HG02885 (cell line): ENCODE measurements at regions not wholly inside any gene's neighbourhood (a gene's known extent, or its start where the extent isn't known, plus 50 kb on each side); places are given as distances from the start of the nearest gene placed in this dataset.
"Not testable (repeated sequence)": the region's sequence is repeated elsewhere in the genome, so short reads cannot be mapped to it uniquely, and the experiment has no call there.

Experiments used
- ATAC-seq: cut with Tn5 transposase; IDR thresholded peaks from one replicate; pipeline ENCODE4 v1.9.1; 2021; ENCODE audit warnings: mild to moderate bottlenecking; ENCODE audit not compliant: unreplicated experiment, poor library complexity

DNA sequence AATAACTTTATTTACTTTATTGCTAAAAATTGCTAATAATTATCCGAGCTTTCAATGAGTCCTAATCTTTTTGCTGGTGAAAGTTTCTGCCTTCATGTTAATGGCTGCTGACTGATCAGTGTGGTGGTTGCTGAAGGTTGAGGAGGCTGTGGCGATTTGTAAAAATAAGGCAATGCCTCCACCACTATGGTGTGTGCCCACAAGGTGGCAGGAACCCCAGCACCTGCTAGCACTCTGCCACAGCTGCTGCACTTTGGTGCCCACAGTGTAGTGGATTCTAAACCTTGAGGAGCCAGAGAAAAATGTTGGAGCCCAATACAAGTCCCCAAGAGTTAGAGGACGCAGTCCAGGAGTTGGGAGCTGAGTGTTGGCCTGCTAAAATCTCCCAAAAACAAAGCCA is 1237.1 kb downstream of the PCDH19 start:
- no peak for ATAC-seq

DNA sequence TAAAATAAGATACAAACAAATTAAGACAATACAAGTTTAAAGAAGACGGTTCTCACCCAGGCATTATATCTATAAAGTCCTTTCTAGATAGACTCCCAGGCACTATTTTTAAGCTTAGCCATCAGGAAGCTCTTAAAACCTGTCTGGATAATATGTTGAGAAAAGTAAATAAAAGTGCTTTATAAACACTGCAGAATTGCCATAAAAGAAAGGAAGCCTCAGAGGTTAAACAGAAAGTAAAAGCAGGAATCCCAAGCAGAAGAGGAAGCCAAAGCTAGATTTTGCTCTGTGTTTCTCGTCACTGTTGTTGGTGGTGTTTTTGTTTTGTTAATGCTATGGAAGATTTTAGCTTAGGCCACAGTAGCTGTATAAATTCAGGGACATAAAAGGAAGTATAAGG is 1267.3 kb downstream of the PCDH19 start:
- ATAC-seq = no peak

DNA sequence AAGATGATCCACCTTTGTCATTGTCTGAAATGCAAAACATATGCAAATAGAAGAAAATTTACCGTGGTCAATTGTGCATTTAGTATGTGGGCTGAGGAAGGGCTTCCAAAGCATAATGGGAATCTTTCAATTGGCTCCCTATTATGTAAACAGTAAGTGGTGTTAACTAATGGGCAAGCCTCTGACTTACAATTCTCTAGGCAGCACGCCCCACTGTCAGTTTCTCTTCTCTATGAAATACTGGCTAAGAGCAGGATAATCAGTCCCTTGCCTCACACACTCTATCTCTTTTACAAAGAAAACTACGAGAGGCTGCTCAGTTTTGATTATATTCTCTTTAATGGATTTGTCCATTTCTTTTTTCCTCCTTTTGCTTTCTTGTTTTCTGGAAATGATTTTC is 1272.6 kb downstream of the PCDH19 start:
- no peak for ATAC-seq

DNA sequence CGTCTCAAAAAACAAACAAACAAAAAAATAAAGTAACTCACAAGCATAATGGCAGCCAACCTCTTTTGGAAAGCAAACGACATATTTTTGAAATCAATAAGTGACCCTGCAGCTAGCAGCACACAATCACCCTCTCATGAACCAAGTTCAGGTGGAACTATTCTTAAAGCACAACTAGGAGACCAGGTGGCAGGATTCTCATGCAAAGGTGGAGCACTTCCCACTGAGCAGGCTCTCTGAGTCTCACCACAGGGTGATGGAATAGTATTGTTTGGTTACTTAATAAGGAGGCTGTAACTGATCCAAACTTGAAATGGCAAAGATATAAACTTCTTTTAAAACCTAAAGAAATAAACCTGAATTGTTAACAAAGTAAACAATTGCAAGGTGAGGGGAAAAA is 1293.1 kb downstream of the PCDH19 start:
- no peak for ATAC-seq

DNA sequence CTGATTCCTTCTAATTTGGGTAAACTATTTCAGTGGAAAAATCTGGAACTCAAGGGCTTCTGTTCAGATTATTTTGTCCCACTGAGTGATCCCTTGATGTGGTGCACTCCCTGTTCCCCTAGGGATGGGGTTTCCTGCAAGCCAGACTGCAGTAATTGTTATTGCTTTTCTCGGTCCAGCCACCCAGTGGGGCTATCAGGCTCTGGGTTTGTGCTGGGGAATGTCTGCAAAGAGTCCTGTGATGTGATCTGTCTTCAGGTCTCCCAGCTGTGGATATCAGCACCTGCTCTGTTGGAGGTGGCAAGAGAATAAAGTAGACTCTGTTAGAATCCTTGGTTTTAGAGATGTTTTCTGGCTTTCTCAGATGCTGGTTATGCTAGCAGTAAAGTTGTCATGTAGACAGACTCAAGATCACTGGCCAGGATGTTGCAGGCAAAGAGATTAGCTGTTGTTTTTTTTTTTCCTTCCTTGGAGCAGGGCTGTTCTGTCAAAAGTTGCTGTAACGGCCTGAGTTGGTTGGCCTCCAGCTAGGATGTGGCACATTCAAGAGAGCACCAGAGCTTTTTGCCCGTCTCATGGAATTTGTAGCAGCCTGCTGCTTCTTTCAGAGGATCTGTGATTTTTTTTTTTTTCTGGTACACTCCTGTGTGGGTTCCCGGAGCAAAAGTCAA is 1314.0 kb downstream of the PCDH19 start:
- ATAC-seq = no peak

DNA sequence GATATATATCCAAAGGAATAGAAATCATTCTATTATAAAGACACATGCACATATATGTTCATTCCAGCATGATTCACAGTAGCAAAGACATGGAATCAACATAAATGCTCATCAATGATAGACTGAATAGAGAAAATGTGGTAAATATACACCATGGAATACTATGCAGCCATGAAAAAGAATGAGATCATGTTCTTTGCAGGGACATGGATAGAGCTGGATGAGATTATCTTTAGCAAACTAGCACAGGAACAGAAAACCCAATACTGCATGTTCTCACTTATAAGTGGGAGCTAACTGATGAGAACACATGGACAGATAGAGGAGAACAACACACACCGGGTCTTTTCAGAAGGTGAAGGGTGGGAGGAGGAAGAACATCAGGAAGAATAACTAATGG is 1318.6 kb downstream of the PCDH19 start:
- ATAC-seq = no peak

DNA sequence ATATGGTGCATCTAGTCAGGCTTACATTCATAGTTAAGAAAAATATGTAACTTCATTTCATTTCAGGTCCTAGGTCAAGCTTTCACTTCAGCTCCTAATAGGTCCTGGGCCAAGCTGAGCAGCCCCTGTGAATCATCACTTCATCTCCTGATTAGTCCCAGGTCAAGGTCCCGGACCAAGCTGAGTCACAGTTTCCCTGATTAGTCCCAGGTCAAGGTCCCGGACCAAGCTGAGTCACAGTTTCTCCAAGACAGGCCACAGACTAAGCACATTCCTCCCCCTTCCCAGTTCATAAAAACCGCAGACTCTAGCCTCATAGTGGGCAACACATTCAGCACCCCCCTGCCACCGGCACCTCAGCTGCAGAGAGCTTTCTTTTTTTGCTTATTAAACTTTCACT is 1331.8 kb downstream of the PCDH19 start:
- no peak for ATAC-seq

DNA sequence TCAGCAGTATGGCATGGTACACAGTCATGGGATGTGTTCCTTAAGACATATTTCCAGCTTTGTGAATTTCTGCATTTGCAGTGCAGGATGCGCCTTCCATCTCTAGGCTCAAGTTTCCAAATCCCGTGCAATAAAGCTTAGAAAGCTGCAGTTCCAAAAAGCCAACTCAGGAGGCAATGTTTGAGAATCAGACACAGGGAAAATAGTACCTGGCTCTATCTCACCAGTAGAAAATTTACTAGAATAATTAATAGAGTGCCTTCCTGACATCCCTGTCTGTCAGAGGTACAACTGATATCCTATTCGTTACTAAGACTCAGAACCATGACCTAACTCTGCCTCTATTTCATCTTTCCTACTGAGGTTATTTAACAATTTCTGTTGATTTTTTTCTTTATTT is 1333.0 kb downstream of the PCDH19 start:
- no peak for ATAC-seq

DNA sequence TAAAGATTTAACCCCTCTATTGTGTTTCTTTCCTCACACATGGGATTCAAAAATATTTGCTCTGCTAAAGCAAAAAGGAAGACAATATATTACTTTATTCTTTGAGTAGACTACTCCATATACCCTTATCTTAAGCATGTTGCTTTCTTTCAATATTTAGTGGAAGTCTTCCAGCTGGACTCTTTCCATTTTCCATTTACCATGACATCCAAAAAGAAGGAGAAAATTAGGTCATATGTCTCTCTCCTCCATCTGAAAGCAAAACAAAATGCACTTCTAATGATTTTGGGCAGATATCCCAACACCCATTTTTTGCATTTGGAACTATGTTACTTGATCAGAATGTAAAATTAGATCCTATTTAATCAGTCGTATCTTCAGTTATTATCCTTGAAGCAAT is 1336.5 kb downstream of the PCDH19 start:
- ATAC-seq = no peak

DNA sequence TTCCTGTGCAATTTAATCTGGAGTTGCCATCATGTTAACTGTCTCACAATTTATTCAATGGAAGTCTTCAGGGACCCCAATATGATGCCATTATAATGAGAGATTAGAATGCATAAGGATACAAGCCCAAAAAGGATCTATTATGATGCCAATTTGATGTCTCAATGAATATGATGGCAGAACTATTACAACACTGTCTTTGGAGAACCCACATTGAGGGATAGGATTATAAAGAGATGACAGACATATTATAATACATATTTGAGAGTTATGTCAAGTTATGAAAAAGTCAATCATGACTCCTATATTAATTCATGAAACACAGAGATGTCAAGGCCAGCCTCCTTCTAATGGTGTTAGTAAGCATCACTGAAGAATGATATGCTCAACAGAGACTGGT is 1358.4 kb downstream of the PCDH19 start:
- no peak for ATAC-seq

DNA sequence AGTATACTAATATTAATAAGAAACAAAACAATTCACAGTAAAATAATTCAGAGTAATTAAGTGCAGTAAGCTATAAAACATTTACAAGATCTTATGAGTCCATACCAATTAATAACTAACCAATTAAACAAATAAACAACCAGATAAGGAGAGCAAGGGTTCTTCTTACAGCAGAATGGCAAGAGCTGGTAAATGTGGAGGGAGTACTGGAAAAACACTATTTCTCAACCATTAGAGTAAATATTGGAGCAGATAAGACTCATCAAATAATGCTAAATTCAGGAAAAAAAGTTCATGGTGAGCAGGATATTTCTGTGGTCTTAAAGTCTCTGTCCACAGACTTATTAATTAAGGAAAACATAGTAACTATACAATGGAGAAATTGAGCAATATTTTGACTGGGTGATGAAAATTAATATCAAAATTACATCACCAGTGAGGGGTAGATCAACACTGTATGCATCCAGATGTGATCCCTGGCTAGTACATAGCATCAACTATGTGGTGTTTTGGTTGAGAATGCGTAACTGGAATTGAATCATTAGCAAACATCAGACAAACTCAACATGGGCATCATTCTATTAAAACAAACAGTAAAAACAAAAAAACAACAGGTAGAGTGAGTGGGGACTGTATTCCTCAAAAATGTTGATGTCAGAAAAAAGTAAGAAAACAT is 1376.7 kb downstream of the PCDH19 start:
- ATAC-seq = no peak

DNA sequence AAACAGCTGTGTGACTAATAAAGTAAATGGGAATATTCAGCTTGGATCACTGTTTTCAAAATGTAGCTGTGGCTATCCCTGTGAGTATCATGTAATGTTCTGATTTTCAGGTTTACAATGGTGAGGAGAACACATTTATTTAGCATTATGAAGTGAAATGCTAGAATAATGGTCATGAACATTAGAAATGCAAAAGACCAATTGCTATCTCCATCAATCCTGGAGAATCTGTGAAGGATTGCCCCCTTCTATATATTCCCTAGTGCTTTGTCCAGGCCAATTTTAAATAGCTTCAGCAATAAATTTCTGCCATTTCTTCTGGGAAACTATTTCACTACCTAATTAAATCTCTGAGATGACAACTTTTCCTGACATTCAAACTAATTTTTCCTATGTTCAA is 1399.1 kb downstream of the PCDH19 start:
- no peak for ATAC-seq

DNA sequence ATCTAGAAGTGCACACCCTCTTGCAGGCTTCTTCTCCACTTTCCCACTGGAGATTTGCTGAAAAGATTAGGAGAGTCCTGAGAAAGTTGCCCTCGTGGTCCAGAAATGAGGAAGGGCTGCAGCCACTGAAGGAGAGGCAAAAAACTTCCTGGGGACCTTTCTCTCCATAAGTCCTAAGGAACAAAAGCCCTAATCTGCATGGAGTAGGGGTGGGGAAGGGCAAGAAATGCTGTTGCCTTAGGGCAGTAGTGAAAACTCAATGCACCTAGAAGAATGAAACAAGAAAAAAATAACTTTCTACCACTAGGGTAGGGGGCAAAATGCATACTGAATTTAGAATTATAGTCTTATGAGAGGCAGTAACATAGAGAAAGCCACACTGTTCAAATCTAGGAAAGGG is 1408.8 kb downstream of the PCDH19 start:
- no peak for ATAC-seq

DNA sequence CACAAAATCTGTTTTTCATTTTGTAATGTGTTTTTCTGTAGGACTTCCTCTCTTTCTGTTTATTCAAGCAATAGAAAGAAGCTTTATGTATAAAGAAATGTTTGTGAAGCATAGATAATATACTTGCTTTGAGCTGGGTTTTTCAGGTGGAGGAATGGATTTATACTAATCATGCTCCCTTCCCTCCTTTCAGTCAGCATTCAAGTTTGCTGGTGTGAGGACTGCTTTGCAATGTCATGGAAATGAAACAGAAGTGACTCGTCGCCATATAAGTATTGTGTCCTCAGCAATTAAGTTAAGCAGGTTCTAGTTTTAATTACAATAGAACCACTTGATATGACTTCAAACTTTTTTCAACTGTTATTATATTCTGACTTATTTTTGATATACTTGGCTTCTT is 1447.1 kb downstream of the PCDH19 start:
- ATAC-seq = no peak

DNA sequence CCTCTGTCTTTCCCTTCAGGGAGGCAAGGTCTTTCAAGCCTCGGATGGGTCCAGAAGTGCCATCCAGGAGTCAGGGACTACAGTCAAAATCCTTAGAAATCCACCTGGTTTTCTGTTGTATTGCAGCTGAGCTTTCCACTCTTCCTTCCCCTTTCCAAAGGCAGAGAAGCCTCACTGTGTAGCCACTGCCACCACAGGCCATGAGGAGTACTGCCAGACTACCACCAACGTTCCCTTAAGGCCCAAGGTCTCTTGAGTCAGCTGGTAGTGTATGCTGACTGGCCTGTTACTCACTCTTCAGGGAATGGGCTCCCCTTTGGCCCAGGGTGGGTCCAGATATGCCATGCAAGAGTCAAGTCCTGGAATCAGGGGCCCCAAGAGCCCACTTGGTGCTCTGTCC is 1454.1 kb downstream of the PCDH19 start:
- no peak for ATAC-seq

DNA sequence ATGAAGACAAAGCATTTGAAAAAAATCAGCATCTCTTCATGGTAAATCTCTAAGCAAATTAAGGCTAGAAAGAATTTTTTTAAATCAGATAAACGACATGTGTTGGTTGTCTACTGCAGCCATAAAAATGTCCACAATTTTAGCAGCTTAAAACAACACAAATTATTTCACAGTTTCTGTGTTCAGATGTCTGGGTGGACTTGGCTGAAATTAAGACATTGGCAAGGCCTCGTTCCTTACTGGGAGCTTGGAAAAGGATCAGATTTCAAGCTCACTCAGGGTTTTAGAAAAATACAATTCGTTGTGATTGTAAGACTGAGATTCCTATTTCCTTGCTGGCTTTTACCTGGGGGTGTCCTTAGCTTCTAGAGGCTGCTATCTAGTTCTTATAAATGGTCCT is 1470.6 kb downstream of the PCDH19 start:
- ATAC-seq = no peak

DNA sequence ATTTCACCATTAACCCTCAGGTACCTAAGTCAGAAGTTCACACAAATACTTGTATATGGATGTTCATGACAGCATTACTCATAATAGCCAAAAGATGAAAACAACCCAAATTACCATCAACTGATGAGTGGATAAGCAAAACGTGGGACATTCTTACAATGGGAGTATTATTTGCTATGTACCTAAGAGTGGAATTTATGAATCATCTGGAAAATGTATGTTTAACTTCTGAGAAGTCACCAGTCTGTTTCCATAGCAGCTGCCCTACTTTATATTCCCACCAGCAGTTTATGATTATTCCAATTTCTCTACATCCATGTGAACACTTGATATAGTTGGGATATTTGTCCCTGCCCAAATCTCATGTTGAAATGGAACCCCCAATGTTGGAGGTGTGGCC is 1478.9 kb downstream of the PCDH19 start:
- ATAC-seq = no peak

DNA sequence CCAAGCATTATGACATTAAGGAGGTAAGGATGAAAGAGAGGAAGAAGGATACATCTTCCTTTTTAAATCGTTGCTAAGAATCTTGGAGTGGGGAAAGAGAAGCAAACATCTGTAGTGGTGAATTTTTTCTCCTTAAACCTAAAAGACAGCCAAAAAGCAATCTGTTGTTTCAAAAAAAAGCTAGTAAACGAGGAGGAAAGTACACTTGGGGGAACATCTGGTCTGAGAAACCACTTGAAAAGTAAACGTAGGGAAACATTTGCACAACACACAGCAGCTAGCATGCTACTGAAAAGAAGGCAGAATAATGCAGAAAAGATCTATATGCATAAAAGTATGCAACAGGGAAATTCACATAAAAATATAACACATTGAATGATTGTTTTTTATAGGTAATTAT is 1485.6 kb downstream of the PCDH19 start:
- no peak for ATAC-seq

DNA sequence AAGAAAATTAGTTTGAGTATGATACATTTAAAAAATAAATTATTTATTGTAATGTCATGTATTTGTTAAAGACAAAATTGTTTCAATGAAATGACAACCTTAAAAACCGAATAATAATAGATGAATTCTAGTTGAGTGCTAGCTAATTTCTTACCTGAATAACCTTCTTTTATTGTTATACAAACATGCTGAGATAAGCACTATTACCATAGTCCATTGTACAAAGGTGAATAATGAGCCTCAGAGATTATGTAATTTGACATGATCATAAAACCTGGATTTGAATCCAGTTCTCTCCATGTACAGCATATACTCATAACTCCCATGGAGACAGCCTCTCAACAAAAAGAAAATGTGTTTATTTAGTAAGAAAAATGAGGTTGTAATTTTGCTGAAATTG is 1512.9 kb downstream of the PCDH19 start:
- no peak for ATAC-seq

DNA sequence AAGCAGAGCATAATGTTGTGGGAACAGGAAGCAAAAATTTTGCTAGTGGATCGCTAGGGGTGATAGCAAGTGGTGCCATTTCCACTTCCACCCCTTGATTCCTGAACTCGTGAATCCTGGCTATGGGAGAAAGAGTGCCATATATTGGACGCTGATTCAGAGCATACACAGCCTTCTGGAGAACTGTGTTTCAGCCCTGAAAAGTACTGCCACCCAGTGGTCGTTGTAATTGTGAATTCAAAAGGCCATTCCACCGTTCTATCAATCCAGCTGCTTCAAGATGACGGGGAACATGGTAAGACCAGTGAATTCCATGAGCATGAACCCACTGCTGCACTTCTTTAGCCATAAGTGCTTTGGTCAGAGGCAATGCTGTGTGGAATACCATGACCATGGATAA is 1559.4 kb downstream of the PCDH19 start:
- not testable (repeated sequence) for ATAC-seq
